H7 (cell line): ENCODE measurements at regions not wholly inside any gene's neighbourhood (a gene's known extent, or its start where the extent isn't known, plus 50 kb on each side); places are given as distances from the start of the nearest gene placed in this dataset.
A peak's percentile ranks its signal among the peaks of the same experiment; 100 is the strongest.
"Not testable (repeated sequence)": the region's sequence is repeated elsewhere in the genome, so short reads cannot be mapped to it uniquely, and the experiment has no call there.

Experiments used
- DNase-seq: peaks from one replicate; pipeline ENCODE4 v3.0.0; 2012
- H3K27me3 ChIP-seq: 2 replicates; pipeline ENCODE4 v1.6.0; 2011; ENCODE audit warnings: mild to moderate bottlenecking, low read length; ENCODE audit not compliant: control insufficient read depth, insufficient read depth
- H3K36me3 ChIP-seq: replicated peaks from 2 replicates; pipeline ENCODE4 v1.5.1; 2011; ENCODE audit warnings: low read length; ENCODE audit not compliant: control insufficient read depth, insufficient read depth
- H3K4me3 ChIP-seq: 2 replicates; pipeline ENCODE4 v1.5.1; 2011; ENCODE audit warnings: low read depth, mild to moderate bottlenecking, control low read depth, low read length, moderate library complexity; ENCODE audit not compliant: insufficient read depth

- no peaks in the 10 kb centered on the region for H3K27me3 ChIP-seq
- H3K4me3 ChIP-seq, result no peak overlapping the region
- no peak for DNase-seq
- no peaks in the 10 kb centered on the region for H3K36me3 ChIP-seq
Observed at GRCh38 chr7:83306502-83306901, 143.8 kb upstream of the PCLO start.

- Histone ChIP-seq H3K4me3 (no peak overlapping the region), H3K27me3 (no peaks in the 10 kb centered on the region)
- no peak for DNase-seq
Observed at GRCh38 chr7:83305027-83305426, 142.3 kb upstream of the PCLO start.

GRCh38 chr7:83301416-83301815 is 138.7 kb upstream of the PCLO start:
- Histone ChIP-seq H3K27me3 (no peaks in the 10 kb centered on the region), H3K4me3 (no peak overlapping the region), H3K36me3 (no peaks in the 10 kb centered on the region)
- no peak for DNase-seq

More at GRCh38 chr7:83305027-83305426, 142.3 kb upstream of the PCLO start:
- no peaks in the 10 kb centered on the region for H3K36me3 ChIP-seq

GRCh38 chr7:83290211-83290610 is 127.5 kb upstream of the PCLO start:
- H3K27me3 ChIP-seq, result no peaks in the 10 kb centered on the region

GRCh38 chr7:83289419-83289993 is 126.8 kb upstream of the PCLO start:
- no peak for DNase-seq
- H3K36me3 ChIP-seq, result no peaks in the 10 kb centered on the region
- H3K27me3 ChIP-seq, result no peaks in the 10 kb centered on the region
- no peak overlapping the region for H3K4me3 ChIP-seq

More at GRCh38 chr7:83290211-83290610, 127.5 kb upstream of the PCLO start:
- Histone ChIP-seq H3K4me3 (no peak overlapping the region), H3K36me3 (no peaks in the 10 kb centered on the region)
- DNase-seq, result no peak

GRCh38 chr7:83280671-83281070 is 118.0 kb upstream of the PCLO start:
- DNase-seq, result no peak
- H3K36me3 ChIP-seq, result no peaks in the 10 kb centered on the region
- no peaks in the 10 kb centered on the region for H3K27me3 ChIP-seq
- no peak overlapping the region for H3K4me3 ChIP-seq

- Histone ChIP-seq H3K36me3 (no peaks in the 10 kb centered on the region), H3K4me3 (no peak overlapping the region), H3K27me3 (no peaks in the 10 kb centered on the region)
- DNase-seq, result no peak
Observed at GRCh38 chr7:83276250-83276649, 113.6 kb upstream of the PCLO start.

GRCh38 chr7:83273699-83274098 is 111.0 kb upstream of the PCLO start:
- H3K27me3 ChIP-seq, result no peaks in the 10 kb centered on the region
- H3K36me3 ChIP-seq, result no peaks in the 10 kb centered on the region
- H3K4me3 ChIP-seq, result no peak overlapping the region
- no peak for DNase-seq

- Histone ChIP-seq H3K4me3 (no peak overlapping the region), H3K36me3 (no peaks in the 10 kb centered on the region), H3K27me3 (no peaks in the 10 kb centered on the region)
- no peak for DNase-seq
Observed at GRCh38 chr7:83271212-83272099, 108.8 kb upstream of the PCLO start.

GRCh38 chr7:83270407-83270806 is 107.7 kb upstream of the PCLO start:
- no peak overlapping the region for H3K4me3 ChIP-seq
- no peaks in the 10 kb centered on the region for H3K27me3 ChIP-seq
- no peaks in the 10 kb centered on the region for H3K36me3 ChIP-seq
- no peak for DNase-seq

GRCh38 chr7:83267141-83267631 is 104.5 kb upstream of the PCLO start:
- Histone ChIP-seq H3K4me3 (no peak overlapping the region), H3K27me3 (no peaks in the 10 kb centered on the region), H3K36me3 (no peaks in the 10 kb centered on the region)
- peak; percentile 4 for DNase-seq

- H3K36me3 ChIP-seq, DNase-seq, H3K27me3 ChIP-seq, H3K4me3 ChIP-seq: not testable (repeated sequence)
Observed at GRCh38 chr7:83263442-83264034, 100.9 kb upstream of the PCLO start.

GRCh38 chr7:83259064-83259463 is 96.4 kb upstream of the PCLO start:
- no peak for DNase-seq
- no peak overlapping the region for H3K4me3 ChIP-seq
- H3K36me3 ChIP-seq, result no peaks in the 10 kb centered on the region
- H3K27me3 ChIP-seq, result no peaks in the 10 kb centered on the region

- no peak for DNase-seq
- Histone ChIP-seq H3K36me3 (no peaks in the 10 kb centered on the region), H3K27me3 (no peaks in the 10 kb centered on the region), H3K4me3 (no peak overlapping the region)
Observed at GRCh38 chr7:83248000-83248399, 85.3 kb upstream of the PCLO start.

- not testable (repeated sequence) for H3K27me3 ChIP-seq, H3K4me3 ChIP-seq, H3K36me3 ChIP-seq, DNase-seq
Observed at GRCh38 chr7:83219231-83219630, 56.5 kb upstream of the PCLO start.
